Kidney capillary endothelial cell (primary cell): ENCODE measurements at regions not wholly inside any gene's neighbourhood (a gene's known extent, or its start where the extent isn't known, plus 50 kb on each side); places are given as distances from the start of the nearest gene placed in this dataset.

Source experiments
- DNase-seq: peaks from one replicate; pipeline ENCODE4 v3.0.0-alpha.2; 2018; ENCODE audit warnings: low spot score

- DNase-seq = no peak
These were observed 256.7 kb upstream of the SETBP1 start for GRCh38 chr18:44423814-44424644.

DNA sequence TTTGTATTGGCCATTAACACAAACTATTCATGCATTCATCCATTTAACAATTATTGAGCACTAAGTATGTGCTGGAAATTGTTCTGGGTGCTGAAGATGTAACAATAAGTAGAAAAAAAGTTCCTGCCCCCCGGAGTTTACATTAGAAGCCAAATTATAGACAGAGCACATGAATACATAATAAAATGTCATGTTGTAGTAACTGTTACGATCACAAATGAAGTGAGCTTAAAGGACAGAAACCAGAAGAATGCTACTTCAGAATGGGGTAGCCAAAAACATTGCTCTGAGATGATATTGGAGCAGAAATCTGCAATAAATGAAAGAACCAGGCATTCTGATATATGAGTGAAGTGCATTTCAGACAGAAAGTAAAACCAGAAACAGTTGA, 256.0 kb upstream of the SETBP1 start:
- no peak for DNase-seq

DNA sequence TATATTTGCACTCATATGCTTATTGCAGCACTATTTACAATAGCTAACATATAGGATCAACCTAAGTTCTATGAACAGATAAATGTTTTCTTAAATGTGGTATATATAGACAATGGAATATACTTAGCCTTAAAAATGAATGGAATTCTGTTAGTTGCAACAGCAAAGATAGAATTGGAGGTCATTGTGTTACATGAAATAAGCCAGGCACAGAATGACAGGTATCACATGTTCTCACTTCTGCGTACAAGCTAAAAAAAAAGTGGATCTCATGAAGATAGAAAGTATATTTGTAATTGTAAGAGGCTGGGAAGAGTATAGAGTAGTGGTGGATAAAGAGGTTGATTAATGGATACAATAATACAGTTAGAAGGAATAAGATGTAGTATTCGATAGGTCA, 255.5 kb upstream of the SETBP1 start:
- no peak for DNase-seq

- no peak for DNase-seq
These were observed 243.1 kb upstream of the SETBP1 start for GRCh38 chr18:44437603-44438002.

- no peak for DNase-seq
These were observed 230.5 kb upstream of the SETBP1 start for GRCh38 chr18:44450226-44450625.

DNA sequence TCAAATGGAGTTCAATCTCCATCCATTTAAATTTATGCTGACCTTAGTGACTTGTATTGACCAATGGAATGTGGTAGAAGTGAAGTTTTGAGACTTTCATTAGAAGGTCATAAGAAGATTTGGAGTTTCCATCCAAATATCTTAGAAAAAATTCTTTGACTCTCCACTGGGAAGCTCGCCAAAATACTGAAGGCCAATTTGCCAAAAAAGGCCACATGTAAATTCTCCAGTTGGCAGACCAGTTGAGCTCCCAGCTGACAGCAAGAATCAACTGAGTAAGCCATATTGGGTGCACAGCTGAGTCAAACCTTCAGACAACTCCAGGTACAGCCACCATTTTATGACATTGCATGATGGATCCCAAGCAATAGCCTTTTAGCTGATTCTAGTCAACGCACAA, 228.3 kb upstream of the SETBP1 start:
- DNase-seq = no peak

- DNase-seq = no peak
These were observed 227.2 kb upstream of the SETBP1 start for GRCh38 chr18:44453505-44453904.

- peak; percentile 4 for DNase-seq
These were observed 221.9 kb upstream of the SETBP1 start for GRCh38 chr18:44458777-44459176.

DNA sequence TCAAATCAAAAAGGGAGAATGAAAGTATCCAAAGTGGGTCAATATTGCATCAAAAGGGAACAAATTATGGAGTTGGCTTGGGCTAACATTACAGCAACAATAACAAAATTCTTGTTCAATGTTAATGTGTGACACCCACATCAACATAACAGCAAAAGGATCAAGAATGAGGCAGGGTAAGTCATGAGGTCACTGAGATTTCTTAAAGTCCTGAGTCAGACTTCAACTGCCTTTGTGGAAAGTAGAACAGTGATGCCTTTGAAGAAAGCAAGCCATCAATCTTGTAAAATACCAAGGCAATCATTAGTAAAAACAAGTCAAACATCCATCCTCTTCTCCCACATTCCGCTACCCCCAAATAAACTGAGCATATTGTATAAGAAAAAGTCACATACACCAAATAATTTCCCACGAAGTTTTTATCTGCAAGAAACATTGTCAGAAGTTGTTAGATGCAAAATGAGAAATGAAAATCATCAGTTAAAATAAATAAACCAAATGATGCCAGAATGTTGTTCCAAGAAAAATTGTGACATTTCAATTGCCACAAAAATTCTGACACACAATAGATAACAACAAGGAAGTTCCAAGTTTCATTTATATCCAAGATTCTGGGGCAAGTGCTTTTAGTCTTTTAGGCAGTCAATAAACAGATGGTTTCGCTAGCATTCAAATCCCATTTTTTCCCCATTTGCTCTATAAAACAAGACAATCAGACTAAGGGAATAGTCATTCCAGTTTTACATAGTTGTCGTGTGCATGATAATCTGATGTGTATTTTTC, 216.1 kb upstream of the SETBP1 start:
- no peak for DNase-seq

- no peak for DNase-seq
These were observed 215.3 kb upstream of the SETBP1 start for GRCh38 chr18:44465381-44465841.

- no peak for DNase-seq
These were observed 213.7 kb upstream of the SETBP1 start for GRCh38 chr18:44466997-44467396.

- DNase-seq = no peak
These were observed 213.0 kb upstream of the SETBP1 start for GRCh38 chr18:44467718-44468117.

- no peak for DNase-seq
These were observed 207.2 kb upstream of the SETBP1 start for GRCh38 chr18:44473394-44474066.

GRCh38 chr18:44474067-44474411, 206.6 kb upstream of the SETBP1 start:
- no peak for DNase-seq

- DNase-seq = no peak
These were observed 206.1 kb upstream of the SETBP1 start for GRCh38 chr18:44474591-44474990.

GRCh38 chr18:44482761-44483160, 197.9 kb upstream of the SETBP1 start:
- no peak for DNase-seq

DNA sequence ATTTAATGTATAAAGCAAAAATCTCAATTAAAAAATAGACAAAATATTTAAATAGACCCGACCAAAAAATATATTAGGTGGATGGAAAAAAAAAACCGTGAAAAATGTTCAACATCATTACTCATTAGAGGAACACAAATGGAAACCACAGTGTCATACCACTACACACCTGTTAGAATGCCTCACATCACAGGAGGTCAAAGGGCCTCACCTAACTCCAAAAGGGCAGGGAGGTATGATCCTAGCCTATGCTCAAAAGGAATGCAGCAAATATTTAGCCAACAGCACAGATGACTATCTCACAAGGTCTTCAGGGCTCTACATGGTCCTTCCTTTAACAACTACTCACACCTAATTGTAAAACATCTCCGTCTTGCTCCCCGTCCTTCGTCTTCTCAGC, 185.5 kb upstream of the SETBP1 start:
- DNase-seq = no peak

DNA sequence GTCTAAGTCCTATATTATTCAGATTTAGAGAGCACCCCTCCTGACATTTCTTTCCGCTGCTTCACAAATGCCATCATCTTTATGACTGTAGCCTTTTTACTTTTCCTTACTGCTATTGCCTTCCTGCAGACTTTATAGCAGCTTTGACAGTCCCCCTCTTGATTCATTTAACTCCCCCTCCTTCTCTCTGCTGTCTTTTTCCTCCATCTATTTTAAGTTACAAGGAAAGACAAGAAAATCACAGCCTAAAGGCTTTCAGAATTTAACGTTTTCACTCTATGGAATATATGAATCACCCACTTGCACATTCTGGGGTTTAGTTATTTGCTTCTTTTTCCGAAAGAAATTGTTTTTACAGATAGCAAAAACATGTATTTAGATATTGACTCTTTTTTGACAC, 183.4 kb upstream of the SETBP1 start:
- DNase-seq = no peak

DNA sequence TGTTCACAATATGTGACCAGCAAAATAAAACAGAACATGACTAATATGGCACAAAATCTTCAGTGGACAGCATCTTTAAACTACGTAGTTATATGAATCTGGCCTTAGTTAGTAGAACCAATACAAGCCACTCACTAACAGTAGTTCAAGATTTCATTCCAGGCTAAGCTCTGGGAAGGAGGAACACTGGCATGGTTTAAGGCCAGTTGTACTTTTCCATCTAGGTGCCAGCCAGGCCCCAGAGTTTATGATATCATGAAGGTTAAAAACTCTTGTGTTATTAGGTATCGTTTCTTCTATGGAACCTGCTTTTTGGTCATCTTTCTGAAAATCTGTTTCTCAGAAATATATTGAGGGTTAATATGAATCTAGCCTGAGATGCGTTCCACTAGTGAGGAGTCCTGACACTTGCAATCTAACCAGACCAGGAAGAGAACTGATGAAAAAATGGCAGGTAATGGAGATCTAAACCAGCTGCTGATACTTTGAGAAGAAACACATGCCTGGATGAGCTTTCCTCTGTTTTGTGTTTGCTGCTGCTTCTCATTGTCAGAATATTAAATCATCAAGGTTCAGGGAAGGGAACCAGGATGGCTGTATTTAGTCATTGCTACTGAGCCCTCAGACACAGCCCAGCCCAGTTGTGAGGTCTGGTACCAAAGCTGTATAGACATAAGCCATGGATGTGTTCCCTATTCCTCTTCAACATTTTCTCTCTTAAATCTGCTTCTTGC, 182.8 kb upstream of the SETBP1 start:
- DNase-seq = no peak

DNA sequence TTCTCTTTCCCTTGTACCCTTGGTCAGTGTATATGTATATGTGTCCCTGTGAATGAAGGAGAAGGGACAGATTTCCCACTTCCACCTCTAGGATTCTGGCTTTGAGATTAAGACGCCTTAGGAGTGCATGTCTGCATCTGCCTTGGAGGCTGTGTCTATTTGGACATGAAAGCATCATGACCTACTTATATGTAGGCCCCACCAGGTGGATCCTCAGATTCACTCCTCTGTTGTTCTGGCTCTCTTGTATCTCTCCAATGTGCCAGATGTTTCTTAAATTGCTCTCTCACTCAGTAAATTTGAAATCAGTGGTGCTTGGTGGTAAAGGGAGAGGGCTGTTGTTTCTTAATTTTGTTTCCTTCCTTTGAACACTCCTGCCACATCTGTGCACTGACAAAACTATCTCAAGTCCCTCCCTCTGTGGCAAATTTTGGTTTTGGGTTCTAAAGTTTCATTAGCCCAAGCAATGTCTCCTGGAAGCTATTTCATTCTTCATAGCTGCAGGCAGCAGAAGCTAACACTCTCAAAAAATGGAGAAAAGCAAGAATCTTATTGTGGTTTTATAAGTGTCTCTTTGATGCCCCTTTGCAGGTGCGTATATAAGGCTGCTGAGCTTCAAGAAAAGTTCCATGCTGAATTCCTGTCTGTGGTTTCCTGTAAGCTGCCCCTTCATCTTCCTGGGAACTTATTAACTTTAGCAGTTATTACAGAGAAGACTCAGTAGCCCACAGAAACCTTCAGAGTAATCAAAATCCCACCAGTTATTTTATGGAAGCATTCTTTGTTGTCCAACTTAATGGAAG, 179.7 kb upstream of the SETBP1 start:
- DNase-seq = no peak

DNA sequence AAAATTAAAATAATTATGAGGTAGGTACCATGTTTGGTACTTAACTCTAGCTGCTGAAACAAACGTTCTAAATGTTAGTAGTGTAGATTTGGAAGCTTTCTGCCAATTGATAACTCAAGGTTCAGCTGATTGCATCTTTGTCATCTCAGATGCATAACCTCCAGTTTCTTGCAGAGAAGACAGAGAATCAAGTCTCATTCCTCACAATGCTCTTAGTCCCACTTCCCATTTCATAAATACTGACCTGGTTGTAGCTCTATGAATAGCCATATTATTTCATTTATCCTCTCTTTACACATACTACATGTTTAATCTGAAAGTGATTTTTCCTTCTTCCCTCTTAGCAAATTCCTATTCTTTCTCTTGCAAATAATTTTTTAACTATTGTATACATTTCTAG, 178.5 kb upstream of the SETBP1 start:
- DNase-seq = no peak
